ENCODE measurements at regions not wholly inside any gene's neighbourhood (a gene's known extent, or its start where the extent isn't known, plus 50 kb on each side); places are given as distances from the start of the nearest gene placed in this dataset.

- TF ChIP-seq FOXK2 (IDR thresholded peaks at IDR 0.05), result no peak
- TF ChIP-seq BCL11A (IDR thresholded peaks at IDR 0.05; ENCODE audit: low read depth, low read length), result no peak
- TF ChIP-seq RBBP5 (conservative IDR thresholded peaks at IDR 0.05), result no peak
- no peak for TF ChIP-seq NR2F1 (conservative IDR thresholded peaks at IDR 0.05)
Measured at GRCh38 chr12:127962303-127962702, 304.7 kb upstream of the TMEM132C start (continued).

- Histone ChIP-seq H3K9me3 (replicated peaks; ENCODE audit: control insufficient read depth, insufficient read depth, low read length) (no peaks in the 10 kb centered on the region), H3K4me2 (ENCODE audit: control insufficient read depth, insufficient read depth) (no peak overlapping the region), H4K20me1 (ENCODE audit: control insufficient read depth, insufficient read depth) (no peaks in the 10 kb centered on the region), H3K4me3 (no peak overlapping the region), H2AFZ (ENCODE audit: control insufficient read depth, low read depth, low read length) (no peak overlapping the region), H3K4me1 (ENCODE audit: control insufficient read depth, insufficient read depth, low read length) (no peaks in the 10 kb centered on the region), H3K9ac (ENCODE audit: control insufficient read depth, insufficient read depth, low read length) (no peak overlapping the region), H3K27ac (ENCODE audit: control insufficient read depth, insufficient read depth) (no peak overlapping the region), H3K27me3 (replicated peaks in 1 of 2; ENCODE audit: control insufficient read depth in 2 of 2, insufficient read depth in 2 of 2, low read length in 1 of 2) (no peaks in the 10 kb centered on the region), H3K79me2 (ENCODE audit: control insufficient read depth, insufficient read depth, low read length) (no peaks in the 10 kb centered on the region), H3K36me3 (ENCODE audit: control insufficient read depth in 2 of 2, insufficient read depth in 2 of 2, low read length in 1 of 2) (no peaks in the 10 kb centered on the region)
- DNase-seq (ENCODE audit: low read depth, low spot score) (no peak), FAIRE-seq (no peak), ATAC-seq (no peak)
- intact Hi-C loops (cut with micrococcal nuclease; ENCODE audit: unreplicated experiment) (no loop called here), in situ Hi-C loops (cut with MboI) (no loop called here)
- 14% methylated on average over 2 of the region's 2 CpGs for WGBS (ENCODE audit: insufficient coverage, insufficient replicate concordance, low lambda C conversion rate, missing lambda C conversion rate)
- CTCF ChIA-PET, result no interaction called here
- no TSS peak for BruUV-seq (replicated peaks)
- SMC1A ChIA-PET (ENCODE audit: uncharacterized antibody, unreplicated experiment), result no interaction called here
- POLR2A ChIA-PET, result no interaction called here
- RAD21 ChIA-PET (ENCODE audit: unreplicated experiment), result no interaction called here
- TF ChIP-seq ZNF687 (IDR thresholded peaks at IDR 0.05), result no peak
- no peak for TF ChIP-seq ASH2L (IDR thresholded peaks at IDR 0.05; ENCODE audit: borderline replicate concordance, low read depth)
- TF ChIP-seq SRF (IDR thresholded peaks at IDR 0.05; ENCODE audit: low read depth in 2 of 2, low read length in 2 of 2), result no peak
- no peak for TF ChIP-seq REST (IDR thresholded peaks at IDR 0.05; ENCODE audit: low read depth, low read length)
- no peak for TF ChIP-seq YBX1 (IDR thresholded peaks at IDR 0.05)
- TF ChIP-seq CTCF (IDR thresholded peaks at IDR 0.05 in 2 of 3, conservative IDR thresholded peaks at IDR 0.05 in 1 of 3; ENCODE audit: control insufficient read depth in 2 of 3, extremely low read depth in 1 of 3, insufficient read depth in 1 of 3, low read depth in 3 of 3, low read length in 3 of 3), result no peak
- TF ChIP-seq NFYA (IDR thresholded peaks at IDR 0.05; ENCODE audit: borderline replicate concordance, low read depth, low read length), result no peak
- TF ChIP-seq MTA2 (IDR thresholded peaks at IDR 0.05; ENCODE audit: low read depth), result no peak
- no peak for TF ChIP-seq JUNB (IDR thresholded peaks at IDR 0.05)
Measured at GRCh38 chr12:127963933-127964332, 303.0 kb upstream of the TMEM132C start.
